CD4-positive, alpha-beta T cell treated with Interleukin-4 for 1 hour (primary cell): ENCODE measurements at regions not wholly inside any gene's neighbourhood (a gene's known extent, or its start where the extent isn't known, plus 50 kb on each side); places are given as distances from the start of the nearest gene placed in this dataset.

Experiments
- DNase-seq, 2 donors: peaks; one replicate each; pipeline ENCODE4 v3.0.0-alpha.2; 2020 to 2022

DNA sequence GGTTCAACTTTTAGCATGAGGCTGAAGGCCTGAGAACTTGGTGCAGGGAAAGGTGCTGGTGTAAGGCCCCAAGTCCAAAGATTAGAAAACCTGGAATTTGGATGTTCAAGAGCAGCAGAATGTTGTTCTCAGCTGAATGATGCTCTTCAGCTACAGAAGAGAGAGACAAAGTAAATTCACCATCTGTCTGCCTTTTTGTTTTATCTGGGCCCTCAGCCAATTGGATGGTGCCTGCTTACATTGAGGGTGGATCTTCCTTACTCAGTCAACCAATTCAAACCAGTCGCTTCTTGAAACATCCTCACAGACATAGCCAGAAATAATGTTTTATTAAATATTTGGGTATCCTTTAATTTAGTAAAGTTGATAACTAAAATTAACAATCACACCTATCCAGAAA lies 748.2 kb upstream of the ADAMTS5 start:
- no peak for DNase-seq

DNA sequence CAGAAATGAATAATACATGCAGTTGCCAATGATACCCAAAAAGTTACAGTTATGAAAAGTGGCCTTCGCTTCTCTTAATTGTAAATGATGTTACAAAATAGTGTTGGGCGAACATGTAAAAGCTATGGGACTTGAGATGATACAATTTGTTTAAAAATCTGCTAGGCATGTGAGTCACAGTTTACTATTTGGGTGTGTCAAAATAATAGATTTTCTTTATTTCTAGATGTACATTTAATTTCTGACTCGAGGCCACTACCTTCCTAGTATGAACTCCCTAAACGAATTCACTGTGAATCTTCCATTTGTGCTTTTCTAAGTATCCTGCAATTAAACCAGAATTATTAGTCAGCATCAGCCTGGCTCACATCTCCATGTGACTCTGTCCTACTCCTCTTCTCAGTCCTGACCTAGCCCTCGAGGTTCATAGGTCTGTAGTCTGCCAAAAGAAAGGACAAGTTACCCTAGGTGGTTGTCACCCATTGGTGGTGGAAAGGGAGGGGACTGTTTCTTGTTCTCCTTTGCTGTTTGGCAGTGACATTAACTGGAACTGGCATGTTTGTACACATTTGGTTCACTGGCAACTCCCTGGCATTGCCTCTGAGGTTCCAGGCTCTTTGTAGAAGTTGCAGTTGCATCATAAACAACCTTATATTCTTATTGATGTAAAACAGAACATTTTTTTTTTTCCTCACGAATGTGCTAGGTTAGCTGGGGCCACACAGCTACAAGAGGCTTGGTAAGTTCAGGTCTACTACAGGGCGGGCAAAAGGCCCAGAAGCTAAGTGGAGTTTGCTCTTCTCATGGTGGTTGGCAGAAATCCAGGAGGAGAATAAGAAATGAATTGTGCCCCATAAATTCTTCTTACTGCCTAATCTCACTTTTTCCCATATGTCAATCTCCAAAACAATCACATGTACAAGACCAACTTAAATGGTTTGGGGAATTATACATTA lies 746.5 kb upstream of the ADAMTS5 start:
- DNase-seq: no peak

DNA sequence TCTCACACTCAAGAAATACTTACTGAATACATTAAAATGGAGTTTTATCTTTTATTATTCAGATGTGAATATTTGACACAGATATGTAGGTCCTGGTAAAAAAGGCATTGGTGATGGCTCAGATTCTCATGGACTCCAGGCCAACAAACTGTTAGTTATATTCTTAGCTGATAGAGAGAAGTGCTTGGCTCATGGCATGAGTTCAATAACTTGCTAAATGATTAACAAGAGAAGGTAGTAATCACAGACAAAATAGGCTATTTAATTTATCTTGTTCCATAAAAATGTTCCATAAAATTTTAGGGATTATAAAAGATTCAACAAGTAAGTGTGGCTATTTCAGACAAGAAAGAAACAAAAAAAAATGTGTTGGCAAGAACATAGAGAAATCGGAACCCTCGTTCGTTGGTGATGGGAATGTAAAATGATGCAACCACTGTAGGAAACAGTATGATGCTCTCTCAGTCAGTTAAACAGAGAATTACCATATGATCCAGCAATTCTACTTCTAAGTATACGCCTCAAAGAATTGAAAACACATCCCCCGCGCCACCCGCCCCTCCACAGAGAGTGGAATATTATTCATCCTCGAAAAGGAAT lies 737.8 kb upstream of the ADAMTS5 start:
- no peak for DNase-seq

DNA sequence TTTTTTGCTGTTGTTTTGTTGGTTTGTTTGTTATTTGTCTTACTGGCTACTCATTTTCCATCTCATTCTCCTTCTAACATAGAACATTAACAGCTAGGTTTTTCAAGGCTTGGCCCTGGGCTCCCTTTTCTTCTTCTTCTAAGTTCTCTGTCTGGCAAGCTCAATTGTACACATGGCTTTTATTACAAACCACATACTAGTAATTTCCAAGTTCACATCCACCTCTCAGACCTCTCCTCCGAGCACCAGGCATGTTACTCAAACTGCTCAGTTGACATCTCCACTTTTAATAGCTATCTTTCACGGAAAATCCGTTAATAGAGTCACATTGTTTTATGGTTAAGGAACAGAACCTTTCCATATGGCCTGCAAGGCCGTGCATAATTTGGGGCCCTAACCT lies 736.9 kb upstream of the ADAMTS5 start:
- DNase-seq: no peak

DNA sequence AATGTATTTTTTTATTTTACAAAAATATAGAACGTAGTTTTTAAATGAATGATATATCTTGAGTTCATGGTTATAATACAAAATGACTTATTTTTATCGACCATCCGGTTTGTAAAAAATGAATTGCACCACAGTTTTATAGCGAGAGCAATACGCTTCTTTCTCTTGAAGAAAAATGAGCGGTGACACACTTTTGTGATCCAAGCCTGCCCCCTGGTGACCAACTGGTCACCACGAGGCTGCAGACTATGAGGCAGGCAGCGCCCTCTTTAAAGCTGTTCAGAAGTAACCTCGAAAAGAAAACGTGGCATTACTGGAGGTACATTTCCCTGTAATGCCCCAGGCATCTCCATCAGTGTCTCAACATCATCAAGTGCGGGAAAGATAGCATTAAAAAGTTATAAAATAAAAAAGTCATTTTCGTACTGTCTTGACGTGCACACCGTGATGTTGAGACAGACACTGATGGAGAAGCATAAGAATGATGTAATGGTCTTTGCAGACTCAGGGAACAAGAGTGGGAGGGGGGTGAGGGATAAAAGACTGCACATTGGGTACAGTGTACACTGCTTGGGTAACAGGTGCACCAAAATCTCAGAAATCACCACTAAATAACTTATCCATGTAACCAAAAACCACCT lies 734.2 kb upstream of the ADAMTS5 start:
- DNase-seq: peak; percentile 44 to 54

DNA sequence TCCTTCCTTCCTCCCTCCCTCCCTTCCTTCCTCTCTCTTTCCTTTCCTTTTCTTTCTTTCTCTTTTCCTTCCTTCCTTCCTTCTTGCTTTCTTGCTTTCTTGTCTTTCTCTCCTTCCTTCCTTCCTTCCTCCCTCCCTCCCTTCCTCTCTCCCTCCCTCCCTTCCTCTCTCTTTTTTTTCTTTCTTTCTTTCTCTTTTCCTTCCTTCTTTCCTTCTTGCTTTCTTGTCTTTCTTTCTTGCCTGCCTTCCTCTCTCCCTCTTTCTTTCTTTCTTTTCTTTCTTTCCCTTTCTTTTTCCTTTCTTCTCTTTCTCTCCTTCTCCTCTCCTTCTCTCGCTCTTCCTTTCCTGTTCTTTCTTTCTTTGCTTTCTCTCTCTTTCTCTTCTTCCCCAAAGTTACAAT lies 728.4 kb upstream of the ADAMTS5 start:
- DNase-seq: no peak

DNA sequence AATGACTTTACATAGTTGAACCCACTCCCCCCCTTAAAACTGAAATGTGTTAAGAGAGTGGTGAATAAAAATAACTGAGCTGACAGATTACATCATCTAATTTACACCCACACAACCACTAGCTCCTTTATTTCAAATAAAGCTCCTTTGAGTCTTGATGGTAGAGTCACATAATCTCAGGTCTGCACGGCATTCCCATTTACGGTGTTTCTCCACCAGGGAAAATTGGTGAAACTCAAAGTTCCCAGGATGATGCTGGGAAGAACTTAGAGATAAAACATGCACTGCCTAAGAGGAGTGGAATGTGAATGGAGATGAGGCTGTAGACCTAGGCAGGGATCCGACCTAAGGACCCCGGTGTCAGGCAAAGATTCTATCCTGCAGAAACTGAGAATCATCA lies 727.8 kb upstream of the ADAMTS5 start:
- no peak for DNase-seq

DNA sequence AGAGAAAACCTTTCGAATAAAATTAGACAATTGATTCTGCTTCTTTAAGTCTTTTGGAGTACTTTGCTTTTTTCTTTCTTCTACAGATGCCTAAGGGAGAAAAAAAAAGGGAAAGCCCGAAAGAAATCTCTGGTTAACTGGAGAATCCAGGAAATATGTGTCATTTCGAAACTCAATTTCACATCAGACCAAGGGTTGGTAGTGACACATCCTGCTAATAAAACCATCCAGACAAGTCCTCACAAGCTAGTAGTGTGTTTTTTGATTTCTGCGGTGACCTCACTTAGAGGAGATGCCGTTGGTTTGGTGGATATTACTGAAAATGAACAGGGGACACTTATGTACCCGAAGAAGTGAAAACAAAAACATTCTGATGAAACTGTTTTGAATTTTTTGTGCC lies 726.5 kb upstream of the ADAMTS5 start:
- no peak for DNase-seq

DNA sequence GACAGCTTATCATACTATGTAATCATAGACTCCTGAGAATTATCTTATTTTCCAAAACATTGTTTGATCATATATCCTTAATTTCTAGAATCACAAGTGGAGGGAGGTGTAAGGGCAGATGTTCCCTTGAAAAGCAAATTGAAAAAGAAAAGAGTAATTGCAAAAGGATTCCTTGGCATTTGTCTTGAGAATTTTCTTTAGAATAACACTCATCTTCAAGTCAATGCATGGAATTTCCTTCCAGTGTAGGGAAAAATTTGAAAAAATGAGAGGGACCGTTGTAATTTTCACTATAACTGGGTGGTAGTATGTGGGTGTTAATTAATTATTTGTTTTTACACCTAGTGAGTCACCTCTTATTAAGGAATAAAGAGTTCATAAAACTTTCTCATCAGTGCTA lies 724.6 kb upstream of the ADAMTS5 start:
- no peak for DNase-seq

DNA sequence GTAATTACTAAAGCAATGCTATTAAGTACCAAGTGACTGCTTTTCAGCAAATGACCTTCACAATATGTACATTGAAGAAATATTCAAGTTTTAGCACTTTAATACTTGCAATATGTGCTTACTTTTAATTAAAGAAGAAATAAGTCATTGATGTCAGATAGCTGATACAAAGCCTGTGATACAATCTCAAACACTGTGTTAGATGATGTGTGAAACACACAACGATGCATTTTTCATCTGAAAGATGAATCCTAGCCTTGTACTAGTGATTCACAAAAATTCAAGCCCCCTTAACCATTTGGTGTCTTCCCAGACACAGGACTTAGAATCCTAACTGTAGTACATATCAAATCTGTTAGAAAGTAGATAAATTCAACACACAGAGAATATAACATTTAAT lies 724.1 kb upstream of the ADAMTS5 start:
- DNase-seq: no peak

DNA sequence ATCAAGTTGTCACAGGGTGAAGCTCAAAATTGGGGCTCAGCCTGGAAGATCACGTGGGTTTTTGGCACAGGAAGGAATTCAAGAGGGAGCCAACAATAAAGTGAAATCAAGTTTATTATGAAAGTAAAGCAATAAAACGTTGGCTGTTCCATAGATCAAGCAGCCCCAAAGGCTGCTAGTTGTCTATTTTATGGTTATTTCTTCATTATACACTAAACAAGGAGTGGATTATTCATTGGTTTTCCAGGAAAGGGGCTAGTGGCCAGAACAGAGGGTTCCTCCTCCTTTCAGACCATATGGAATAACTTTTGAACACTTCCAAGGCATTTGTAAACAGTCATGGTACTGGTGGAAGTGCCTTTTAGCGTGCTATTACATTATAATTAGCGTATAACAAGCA lies 723.5 kb upstream of the ADAMTS5 start:
- DNase-seq: no peak

DNA sequence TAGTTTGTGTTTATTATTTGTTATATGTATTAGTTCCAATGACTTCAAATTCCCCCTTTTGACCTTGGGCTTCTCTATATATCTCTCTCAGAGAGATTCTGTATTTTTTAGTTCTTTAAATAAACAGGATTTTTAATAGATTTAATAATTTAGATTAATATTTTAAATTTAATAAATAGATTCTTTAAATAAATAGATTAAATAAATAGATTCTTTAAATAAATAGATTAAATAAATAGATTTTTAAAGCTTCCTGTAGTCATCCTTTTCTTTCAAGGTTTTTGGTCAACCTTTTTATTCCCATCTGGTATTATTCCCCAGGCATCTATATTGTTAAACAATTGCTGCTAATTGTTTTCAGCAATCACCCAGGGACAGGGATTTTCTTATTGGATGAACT lies 721.9 kb upstream of the ADAMTS5 start:
- no peak for DNase-seq

DNA sequence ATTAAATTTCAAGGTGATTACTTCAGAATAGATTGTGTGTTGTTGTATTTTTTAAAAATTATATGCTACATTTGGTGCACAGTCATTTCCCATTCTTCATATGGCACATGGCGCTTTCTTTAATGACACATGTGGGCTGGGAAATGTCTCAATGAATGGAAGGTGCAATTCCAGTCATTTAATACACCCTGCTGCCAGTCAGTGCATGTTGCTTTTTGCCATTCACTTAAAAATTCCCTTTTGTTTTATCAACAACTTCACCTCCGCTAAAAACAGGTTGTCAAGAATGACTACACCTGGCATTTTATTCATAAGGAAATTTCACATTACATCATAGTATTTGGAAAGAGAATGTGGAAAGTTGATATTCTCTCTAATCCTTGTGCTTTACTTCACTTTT lies 716.4 kb upstream of the ADAMTS5 start:
- DNase-seq: no peak

DNA sequence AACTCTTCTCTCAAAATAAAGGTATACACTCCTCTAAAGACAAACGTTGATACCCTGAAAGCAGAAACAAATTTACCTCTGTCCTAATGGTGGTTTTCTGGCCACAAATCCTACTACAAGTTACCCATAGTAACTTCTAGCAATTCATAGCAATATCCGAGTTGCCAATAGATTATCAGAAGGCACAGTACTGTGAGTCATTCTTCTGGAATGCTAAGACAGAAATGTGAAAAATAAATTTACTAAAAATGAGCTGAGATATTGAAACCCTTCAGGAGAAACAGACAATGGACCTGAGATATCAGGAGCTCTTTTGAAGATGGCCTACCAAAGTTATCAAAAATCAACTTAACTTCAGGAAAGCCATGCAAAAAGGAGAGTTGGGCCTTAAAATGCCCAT lies 715.0 kb upstream of the ADAMTS5 start:
- DNase-seq: no peak

DNA sequence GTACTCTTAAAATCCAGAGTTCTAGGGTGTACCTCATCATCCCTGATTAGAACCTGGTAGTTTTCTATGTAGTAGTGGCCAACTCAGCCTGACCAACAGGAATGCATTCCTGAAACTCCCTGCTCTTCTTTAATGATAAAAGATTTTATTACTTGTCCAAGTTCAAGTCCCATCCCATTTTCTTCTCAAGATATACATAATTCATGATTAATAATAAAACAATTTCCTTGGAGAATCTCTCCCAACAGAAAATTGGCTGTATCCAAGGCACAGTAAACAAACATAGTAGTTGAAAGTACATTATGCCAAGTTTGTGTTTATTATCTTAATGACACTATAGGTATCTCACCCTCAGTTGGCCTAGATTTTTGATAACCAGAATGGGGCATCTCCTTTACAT lies 714.1 kb upstream of the ADAMTS5 start:
- DNase-seq: no peak

DNA sequence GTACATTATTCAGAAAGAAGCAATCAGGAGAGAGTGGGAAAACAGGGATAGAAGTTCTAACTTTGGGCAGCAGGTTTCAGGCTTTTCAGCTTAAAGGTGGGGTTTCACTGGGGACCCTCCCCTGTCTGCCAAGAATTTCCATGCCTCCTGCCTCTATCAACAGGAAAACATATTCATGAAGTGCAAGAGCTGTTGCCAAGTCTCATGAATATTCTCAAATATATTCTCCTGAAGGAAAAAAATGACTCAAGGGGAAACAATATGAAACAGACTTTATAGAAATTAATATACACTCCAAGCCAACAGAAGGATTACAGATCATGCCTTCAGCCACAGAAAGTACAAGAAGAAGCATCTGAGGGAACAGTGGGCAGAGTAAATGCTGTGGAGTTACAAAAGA lies 713.3 kb upstream of the ADAMTS5 start:
- no peak for DNase-seq

DNA sequence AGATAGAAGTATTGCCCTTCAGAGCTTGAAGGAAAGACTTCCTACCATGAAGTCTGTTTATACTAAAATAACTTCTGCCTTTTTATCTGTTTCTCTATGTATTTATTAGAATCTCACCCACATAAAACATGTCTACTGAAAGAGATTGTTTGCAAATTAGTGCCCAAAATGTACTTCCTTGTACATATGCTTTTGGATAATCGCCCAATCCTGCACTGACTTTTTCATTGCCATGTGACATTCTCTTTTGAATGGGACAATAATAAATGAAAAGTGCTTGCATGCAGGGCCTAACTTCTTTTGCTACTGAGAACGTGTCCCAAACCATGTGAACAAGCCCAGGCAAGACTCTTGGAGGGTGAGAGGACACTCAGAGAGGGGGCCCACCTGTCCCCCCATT lies 711.6 kb upstream of the ADAMTS5 start:
- no peak for DNase-seq

DNA sequence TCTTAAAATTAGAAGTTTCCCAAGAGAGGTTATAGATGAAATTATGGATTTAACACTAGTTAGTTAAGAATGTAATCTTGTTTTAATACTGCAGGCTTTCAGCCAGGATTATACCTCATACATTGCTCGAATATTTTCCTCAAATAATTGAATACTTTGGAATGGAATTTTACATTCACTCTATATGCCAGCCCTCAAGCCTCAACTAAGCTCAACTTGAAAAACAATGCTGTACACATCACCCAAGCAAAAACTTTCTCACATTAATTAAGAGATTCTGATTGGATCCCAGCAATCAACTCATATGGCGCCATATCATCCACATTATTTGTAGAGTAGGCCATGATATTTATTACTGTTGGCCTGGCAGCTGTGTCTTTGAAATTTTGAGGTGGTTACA lies 710.7 kb upstream of the ADAMTS5 start:
- DNase-seq: no peak

DNA sequence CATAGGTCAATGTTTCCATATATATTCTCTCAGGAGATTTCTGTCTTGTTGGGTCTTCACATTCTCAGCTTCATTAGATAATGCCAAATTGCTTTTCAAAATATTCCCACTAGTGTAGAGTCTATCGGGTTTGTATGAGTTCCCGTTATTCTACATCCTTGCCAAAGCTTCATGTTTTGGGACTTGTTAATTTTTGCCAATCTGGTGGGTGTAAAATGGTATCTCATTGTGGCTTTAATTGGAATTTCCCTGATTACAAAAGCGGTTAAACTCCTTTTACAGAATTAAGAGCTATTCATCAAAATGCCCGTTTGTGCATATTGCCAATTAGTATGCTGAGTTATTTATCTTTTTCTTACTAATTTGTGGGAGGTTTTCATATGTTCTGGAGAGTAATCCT lies 708.4 kb upstream of the ADAMTS5 start:
- DNase-seq: no peak

DNA sequence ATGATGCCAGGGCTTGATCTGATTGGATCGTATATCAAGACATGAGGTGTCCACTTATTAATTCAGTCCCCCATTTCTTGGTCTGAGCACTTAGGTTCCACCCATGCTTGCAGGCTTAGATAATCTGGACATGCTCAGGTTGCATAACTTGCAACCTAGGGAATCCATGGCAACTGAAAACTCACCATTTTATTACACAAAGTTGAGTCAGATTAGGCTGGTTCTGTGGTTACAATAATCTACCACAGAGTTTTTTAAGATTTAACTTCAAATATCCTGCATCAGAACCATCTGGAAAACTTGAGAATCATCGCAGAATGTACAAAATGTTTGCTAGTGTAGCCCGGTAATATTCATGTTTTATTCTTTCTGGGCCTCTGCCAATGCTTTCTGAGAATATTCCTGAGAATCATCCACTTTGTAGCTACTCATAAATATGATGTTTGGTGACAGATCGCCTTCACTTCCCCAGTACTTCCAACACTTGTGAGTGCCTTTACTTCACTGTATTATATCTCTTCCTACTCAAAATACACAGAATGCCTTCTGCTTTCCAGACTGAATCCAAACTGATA lies 707.2 kb upstream of the ADAMTS5 start:
- no peak for DNase-seq

DNA sequence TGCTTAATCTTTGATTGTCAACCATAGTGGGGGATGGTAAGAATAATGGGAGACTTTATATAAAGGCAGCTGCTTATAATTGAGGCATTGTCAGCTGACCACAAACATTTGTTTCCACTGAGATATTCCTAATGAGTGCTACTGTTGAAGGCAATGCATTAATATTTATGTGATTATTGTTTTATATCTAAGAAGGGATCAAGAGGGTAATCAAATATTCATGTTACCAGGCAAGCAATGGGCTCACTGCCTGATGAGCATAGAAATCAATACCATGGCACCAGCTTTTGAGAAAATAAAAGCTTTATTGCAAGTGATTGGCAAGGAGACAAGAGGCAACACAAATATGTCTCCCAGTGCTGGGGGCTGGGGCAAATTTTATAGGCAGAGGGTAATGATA lies 706.7 kb upstream of the ADAMTS5 start:
- DNase-seq: no peak

DNA sequence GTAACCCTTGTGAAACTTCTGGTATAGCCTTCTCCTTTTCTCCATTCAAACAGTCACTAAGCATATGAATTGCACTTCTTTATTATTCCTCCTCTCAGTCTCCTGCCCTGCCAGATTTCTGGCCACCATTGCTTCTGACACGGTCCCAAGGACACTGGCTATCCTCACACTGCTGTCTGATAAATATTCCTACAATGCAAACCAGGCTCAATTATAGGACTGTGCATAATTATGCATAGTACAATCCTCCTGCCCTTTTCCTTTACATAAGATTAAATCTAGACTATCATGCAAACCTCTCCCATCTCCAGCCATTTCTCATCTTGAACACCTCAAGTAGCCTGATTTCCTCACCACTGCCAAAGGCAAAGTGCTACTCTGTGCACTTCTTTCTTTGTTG lies 704.3 kb upstream of the ADAMTS5 start:
- DNase-seq: no peak

DNA sequence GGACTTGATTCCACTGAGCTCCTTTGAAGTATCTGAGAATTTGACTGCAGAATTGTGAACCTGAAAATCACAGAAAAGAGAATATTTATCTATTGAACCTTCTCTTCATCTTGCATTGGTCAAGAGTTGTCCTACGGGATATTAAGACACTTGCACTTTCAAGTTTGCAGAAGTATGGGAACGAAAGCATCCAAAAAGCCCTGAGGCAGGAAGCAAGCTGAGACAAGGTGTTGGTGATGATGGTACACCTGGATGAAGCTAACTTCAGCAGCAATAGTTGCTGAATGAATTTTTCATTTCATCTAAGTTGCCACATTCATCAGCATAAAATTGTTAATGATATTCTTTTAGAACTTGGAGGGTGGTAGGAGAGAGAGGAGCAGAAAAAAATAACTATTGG lies 686.6 kb upstream of the ADAMTS5 start:
- no peak for DNase-seq

DNA sequence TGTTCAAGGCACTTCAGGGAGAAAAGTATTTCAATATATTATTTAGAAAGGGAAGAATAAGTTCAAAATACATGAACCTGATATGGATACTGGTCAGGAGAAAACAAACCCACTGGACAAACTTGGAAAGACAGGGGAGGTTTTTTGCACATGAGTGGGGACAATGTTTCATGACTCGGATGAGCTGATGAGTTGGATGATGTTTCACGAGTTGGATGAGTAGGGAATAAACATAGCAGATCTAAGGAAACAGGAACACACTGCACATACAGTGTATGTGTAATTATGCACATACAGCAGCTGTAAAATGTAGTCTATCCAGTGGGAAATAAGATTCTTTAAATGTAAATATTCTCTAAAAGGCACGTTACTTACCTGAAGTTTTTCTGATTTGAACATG lies 682.9 kb upstream of the ADAMTS5 start:
- DNase-seq: no peak
